ENCODE measurements at regions not wholly inside any gene's neighbourhood (a gene's known extent, or its start where the extent isn't known, plus 50 kb on each side); places are given as distances from the start of the nearest gene placed in this dataset.

DNA sequence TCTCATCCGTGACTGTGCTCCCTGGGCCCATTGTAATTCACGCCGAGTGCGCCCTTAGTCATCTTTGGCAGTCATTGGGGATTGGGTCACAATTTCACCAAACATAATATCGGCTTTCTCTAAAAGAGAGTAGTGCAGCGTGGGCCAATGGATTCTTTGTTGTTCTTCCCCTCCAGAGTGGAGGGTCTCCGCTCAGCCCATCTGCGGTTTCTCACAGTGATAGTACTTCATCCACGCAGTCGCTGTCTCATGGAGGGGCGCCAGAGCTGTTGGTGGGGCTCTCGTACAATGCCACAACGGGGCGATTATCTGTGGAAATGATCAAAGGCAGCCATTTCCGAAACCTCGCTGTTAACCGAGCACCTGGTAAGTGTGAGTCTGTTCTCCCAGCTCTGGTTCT lies 321.8 kb downstream of the SNAPC1 start:
- DNase-seq (ENCODE audit: low read depth in 2 of 2), result no peak

DNA sequence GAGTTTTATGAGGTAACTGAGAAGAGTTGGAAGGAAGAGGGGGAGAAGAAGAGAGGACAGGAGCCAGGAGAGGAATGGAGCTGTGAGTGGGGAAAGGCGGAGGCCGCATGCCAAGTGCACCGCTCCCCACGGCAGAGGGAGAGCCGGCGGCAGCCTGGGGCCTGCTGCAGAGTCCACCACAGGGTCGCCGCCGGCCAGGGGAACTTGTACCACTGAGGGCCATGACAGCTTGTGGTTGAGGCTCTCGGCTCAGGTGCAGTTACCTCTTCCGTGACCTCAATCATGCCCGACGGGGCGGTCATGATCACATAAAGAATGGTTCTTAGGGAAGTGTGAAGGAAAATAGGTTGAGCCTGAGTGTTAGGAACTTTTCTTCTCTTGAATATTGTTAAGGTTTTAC lies 325.0 kb downstream of the SNAPC1 start:
- DNase-seq (ENCODE audit: low read depth in 2 of 2), result no peak

DNA sequence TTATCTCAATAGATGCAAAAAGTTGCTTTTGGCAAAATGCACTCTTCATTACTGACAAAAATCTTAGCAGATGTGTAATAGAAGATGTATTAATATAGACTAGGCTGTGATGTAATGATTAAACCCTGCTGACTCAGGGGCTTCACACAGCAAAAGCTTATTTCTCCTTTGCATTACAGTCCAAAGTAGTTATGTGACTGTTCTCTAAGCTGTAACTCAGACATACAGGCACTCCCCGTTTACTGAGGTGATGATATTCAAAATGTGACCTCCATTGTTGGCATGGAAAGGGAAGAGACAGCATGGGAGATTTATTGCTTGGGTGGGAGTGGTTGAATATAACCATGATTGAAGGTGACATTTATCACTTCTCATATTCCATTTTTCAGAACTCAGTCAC lies 331.5 kb downstream of the SNAPC1 start:
- DNase-seq (ENCODE audit: low read depth in 2 of 2), result no peak

DNA sequence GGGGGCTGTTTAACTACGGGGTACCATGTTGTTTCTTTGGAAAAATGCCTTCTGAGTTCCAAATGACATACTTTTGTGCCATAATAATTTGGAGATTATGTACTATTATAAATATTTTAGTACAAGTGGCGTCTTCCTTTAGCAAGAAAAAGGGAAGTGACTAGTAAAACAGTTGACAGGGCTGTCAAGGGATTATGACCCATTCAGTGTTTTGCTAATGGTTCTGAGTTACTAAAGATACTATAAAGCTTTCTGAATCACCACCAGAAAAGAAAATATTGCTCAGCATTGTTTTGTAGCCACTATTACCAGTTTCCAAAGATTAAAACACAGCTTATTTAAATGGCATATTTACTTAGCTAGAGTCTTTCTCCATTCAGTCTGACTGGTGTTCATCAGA lies 334.9 kb downstream of the SNAPC1 start:
- DNase-seq (ENCODE audit: low read depth in 2 of 2), result no peak

DNA sequence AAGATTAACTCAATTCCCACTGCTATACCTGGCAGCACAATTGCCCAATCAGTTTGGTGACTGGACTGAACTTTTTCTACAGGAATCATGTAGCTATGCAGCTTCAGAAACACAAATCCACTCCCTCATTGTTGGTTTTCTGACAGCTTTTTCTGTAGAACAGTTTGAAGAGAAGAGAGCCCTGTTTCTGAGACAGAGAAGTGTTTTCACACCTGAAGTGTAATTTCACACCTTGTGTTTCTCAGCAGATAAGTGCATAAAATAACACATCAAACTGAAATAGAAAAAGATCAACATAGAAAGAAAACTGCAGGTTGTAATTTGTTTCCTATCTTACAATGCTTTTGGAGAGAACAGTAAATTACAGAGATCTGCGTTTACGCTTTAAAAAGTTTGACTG lies 335.6 kb downstream of the SNAPC1 start:
- DNase-seq (ENCODE audit: low read depth in 2 of 2), result no peak

DNA sequence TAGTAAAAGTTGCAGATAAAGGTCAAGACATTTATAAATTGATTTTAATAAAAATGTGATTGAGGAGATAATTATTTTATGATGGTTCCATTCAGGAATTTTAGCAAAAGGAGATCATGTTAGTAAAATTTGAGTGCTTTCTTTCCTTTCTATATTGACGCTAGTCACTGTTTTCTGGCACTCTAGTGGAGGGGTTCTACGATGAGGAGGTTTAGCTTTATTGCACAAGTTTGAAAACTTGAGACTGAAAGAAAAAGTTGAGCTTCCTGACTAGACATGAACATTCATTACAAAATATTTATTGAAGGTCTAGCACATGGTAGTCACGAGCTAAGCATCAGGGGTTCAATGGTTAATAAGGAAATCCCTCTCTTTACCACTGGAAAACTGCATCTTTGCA lies 336.1 kb downstream of the SNAPC1 start:
- no peak for DNase-seq (ENCODE audit: low read depth in 2 of 2)

DNA sequence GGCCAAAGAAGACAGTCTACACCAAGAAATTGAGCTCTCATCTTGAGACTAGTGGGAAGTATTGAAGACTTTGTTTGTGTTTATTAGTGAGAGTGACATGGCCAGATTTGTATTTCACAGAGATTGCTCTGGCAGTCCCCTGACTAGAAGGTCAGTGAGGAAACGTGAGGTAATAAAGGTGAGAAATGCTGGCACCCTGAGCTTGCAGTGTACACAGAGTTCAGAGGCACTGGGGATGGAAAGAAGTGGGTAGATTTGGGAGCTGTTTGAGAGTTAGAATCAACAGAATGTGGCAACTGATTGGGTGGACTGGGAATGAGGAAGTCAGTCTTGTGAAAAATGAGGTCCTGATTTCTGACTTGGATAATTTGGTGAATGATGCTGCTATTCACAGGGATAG lies 336.9 kb downstream of the SNAPC1 start:
- DNase-seq (ENCODE audit: low read depth in 2 of 2), result no peak

DNA sequence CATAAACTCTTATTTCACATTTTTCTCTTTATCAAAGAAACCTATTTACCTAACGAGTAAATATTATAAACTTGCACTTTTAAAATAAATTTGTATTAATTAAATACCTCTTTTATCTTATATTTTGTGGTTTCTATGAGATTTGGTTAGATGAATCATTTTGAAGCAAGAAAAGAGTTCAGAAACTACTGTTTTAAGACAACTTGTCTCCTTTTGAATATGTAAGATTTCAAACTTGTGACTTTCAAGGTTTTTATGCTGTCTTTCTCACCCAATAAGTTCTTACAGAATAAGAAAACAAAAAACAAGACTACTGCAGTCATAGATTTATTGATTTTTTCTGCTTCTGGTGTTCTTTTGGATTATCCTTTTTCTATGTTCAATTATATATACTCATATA lies 339.0 kb downstream of the SNAPC1 start:
- DNase-seq (ENCODE audit: low read depth in 2 of 2), result no peak

DNA sequence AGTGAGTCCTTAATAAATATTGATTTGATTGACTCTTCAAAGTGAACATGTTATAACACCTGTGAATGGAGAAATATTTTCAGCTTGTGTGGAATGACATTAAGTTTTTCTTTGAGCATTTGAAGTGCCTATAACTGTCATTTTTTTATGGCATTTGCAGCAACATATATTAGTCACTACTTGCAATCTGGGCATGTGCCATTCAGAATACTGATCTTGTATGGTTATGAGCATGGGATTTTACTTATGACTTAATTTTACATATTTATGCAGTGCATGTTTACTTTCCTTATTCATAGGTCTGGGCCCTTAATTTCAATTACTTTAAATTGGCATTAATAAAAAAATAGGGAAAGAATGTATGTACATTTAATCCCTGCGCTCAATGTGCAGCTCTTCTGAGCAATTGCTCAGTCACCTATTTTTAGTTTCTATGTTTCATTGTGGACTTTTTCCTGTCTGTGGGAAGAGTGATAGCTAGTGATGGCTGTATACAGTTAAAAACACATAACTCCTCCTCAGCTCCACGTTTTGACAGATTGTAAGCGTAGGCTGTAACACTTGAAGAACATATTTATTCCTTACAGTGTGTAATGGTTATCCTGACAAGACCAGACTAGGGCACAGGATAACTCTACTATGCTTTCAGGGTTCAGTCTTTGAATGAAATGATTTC lies 339.6 kb downstream of the SNAPC1 start:
- no peak for DNase-seq (ENCODE audit: low read depth in 2 of 2)

DNA sequence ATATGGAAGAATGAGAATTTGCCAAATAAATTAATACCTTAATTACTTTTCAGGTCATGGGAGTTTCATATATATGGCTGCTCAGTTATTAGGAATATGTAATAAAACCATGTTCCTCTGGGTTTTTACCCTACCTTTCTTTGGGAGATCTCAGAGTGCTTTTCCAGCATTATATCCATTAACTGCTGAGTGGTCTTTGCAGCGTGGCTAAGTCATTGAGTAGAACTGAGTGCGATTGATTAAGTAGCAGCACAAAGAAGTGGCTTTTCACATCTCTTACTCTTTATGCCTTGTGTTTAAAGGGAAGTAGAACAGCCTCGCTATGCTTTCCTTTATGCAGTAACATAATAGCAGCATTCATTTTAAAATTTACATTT lies 340.1 kb downstream of the SNAPC1 start:
- DNase-seq (ENCODE audit: low read depth in 2 of 2), result no peak

DNA sequence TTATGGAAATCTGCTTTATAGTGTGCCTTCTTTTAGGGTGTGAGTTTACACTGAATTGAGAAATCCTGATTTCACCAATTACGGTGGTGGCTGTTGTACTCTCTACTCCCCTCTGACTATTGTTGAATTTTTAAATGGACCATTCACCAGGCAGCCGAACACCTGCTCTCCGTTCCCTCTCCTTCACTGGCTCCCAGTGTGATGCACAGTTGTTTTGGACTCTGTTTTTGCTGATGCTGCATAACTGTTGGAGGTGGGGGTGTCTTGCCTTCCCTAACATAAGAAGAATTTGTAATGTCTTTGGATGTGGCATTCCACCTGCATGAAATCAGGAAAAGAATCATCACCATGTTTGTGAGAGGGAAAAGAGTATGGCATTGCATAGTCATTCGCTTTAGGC lies 341.2 kb downstream of the SNAPC1 start:
- DNase-seq (ENCODE audit: low read depth in 2 of 2), result no peak

DNA sequence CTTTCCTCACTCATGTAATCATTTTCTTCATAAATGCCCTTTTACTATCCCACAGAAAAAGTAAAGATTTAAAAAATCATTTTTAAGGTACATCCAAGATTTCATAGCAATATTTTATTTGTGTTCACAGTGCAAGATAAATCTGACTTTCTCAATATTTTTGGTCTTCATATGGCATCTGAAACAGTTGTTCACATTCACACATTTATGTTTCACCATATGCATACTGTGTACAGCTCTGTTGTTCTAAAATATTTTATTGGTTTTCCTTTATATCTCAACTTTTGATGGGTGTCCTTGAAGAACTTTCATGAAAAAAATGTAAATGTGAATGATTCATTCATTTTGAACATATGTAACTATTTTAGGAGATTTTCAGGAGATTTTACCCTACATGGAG lies 348.7 kb downstream of the SNAPC1 start:
- no peak for DNase-seq (ENCODE audit: low read depth in 2 of 2)

DNA sequence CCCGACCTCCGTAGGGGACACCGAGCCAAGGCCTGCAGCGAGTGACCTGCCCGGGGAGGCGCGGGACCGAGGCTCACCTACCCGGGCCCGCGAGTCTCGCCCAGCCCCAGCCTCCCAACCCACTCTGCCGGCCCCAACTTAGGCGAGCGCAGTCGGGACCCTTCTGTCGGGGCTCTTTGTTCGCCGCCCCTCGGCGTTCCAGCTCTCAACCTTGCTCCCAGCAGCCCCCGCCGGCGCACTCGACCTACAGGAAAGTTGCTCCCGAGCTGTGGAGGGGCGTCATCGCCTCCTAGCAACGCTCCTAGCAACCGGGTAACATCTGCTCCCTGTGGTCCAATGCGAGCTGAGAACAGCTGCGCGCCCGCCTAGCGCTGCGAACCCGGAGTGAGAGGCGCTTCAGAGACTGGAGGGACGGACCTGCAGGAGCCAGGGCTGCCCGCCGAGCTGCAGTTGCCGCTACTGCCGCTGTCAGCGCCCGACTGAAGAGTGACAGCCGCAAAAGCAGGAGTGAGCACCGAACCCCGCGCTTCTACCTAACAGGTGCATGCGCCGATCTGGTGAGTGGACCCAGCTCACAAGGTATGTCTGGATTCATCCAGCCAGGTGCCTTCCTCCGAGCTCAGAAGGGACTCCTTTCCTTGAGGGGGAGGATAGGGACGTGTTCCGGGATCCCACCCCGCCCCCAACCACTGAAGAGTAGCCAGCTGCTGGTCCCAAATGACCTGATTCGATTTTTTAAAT lies 355.0 kb downstream of the SNAPC1 start:
- DNase-seq (ENCODE audit: low read depth in 2 of 2), result peak; percentile 5 to 27

DNA sequence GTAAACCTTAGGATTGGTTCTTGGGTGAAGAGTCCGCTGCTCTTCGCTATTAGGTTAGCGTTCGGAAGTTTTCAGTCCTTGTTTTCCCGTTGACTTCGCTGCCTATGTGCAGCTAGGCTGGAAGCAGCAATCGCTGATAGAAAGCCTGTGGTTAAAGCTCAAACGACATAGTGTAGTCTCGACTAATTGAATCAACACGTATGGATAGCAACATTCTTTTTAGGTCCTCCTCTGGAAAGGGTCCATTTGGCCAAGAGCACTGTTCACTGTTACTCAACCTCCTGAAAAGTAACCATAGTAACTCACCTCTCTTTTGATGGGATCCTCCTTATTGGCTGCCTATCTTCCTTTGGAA lies 355.5 kb downstream of the SNAPC1 start:
- no peak for DNase-seq (ENCODE audit: low read depth in 2 of 2)

DNA sequence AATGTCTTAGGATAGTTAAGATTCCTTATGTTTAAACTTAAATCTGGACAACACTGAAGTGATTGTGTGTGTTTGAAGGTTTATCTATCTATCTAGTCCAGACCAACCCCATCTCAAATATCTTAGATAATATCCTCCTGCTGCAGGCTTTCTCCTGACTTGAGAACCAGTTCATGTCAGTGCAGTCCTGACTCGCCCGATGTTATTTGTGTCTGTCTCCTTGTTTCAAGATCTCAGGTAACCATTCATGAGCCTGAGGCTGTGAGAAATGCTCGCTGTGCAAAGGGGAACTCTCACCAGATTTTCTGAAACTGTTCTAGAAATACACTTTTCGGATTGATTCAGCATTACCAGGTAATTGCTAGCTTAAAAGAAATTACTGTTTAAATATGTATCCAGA lies 356.2 kb downstream of the SNAPC1 start:
- no peak for DNase-seq (ENCODE audit: low read depth in 2 of 2)

DNA sequence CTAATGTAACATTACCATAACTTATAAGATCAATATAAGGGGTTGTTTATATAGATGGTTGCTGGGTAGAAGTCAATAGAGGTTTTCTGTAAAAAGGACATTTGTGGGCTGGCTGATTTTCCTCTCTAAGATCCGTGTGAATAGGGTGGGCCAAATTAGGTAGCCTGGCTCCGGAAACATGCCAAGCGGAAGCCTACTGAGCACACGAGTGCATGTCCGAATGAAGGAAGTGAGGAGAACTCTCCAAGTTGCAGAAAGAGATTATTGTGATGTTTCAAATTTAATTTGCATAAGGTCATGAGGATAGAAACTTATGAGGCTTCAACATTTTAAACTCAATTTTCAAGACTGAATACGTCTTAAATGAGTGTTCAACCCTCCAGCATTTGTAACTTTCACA lies 356.7 kb downstream of the SNAPC1 start:
- DNase-seq (ENCODE audit: low read depth in 2 of 2), result no peak

DNA sequence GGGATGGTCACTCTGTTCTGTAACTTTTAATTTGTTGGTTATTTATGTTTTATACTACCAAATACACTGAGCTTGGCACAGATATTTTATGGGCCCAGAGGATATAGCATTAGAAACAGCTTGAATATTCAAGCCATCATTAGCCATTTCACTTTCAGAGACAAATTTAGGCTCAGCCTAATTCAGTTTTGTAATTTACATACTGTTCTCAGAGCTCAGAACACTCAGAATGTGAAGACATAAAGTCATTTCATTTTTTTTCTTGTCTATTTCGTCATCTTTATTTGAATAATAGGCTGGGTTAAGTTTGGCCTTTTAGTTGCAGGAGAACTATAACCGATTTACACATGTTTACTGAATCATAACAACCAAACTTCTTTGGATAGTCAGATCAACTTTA lies 361.7 kb downstream of the SNAPC1 start:
- no peak for DNase-seq (ENCODE audit: low read depth in 2 of 2)

DNA sequence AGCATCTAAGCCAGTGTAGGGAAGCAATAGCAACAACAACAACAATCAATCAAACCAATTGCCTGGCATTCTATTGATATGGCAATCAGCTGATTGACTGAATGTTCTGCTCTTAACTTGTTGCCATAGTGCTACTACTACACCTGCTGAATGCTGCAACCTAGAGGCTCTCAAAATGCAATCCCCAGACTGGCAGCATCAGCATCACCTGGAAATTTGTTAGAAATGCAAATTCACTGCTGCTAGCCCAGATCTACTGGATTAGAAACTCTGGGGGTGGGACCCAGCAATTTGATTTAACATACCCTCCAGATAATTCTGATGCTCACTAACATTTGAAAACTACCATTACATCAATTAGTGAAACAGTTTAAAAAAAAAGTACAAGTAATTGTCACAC lies 363.6 kb downstream of the SNAPC1 start:
- no peak for DNase-seq (ENCODE audit: low read depth in 2 of 2)

DNA sequence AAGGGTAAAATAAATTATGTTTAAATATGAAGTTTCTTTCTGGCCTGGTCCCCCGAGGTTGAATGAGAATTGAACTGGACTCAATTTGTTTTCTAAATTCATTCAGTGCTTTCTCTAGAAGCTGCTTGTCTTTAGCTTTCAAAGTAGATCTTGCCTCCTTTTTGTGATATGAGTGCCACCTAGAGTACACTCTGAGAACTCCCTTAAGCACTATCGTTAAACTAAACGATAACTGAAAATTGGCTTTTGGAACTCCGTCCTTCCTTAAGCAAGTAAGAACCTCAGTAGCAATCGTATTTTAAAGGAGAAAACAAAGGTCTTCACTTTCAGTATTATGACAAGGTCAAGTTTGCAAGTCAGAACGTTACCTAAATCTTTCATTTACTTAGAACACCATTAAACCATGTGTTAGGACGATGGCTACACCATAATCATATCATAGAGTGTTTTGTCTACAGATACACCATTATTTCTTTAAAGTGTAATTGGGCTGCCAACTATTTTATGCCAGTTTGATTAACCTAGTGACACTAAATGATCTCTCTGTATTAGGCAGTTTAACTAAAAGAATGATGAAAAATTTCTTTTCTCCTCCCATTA lies 364.8 kb downstream of the SNAPC1 start:
- no peak for DNase-seq (ENCODE audit: low read depth in 2 of 2)

DNA sequence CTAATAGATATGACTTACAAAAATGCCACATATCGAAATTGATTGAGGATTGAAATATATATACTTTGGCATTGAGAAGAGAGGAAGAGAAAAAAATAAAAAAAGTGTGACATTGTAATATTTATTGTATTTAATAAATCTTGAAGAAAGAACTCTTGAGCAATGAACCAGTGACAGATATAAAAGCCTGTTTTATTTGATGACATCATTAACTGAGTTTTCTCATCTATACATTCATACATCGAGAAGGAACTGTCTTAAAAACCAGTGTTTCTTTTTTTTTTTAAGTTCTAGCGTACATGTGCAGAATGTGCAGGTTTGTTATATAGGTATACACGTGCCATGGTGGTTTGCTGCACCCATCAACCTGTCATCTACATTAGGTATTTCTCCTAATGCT lies 368.2 kb downstream of the SNAPC1 start:
- DNase-seq (ENCODE audit: low read depth in 2 of 2), result no peak

DNA sequence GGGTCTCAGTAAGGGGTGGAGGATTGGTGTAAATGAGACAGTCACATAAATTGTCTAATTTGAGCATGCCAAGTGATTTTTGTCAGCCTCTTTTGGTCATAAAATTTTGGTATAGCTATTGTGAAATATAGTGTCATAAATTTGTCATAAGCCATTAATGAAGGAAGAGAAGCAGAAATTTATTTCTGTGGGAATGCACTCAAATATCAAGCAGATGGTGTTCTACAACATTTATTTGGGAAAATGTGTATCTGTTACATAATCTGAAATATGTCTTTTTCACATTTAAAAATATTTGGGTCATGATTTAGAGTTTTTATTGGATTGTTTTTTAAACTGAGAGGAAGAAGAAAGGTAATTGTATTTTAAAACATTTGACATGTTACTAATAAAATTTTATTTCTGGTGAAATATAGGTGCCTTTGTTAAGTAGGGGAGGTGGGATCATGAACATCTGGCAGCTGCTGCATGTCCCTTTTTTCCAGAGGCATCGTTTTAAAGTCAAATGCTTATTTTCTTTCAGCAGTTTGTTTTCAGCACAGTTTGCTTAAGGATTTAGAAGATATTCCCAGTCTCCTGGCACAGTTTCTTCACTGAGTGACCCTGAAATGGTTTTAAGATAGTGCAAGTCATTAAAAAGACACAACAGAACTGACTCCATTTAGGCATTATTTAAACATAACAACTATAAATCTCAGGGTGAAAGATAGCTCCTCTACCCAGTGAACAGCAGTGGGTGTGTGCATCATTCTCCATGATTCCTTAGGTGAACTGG lies 371.7 kb downstream of the SNAPC1 start:
- no peak for DNase-seq (ENCODE audit: low read depth in 2 of 2)

DNA sequence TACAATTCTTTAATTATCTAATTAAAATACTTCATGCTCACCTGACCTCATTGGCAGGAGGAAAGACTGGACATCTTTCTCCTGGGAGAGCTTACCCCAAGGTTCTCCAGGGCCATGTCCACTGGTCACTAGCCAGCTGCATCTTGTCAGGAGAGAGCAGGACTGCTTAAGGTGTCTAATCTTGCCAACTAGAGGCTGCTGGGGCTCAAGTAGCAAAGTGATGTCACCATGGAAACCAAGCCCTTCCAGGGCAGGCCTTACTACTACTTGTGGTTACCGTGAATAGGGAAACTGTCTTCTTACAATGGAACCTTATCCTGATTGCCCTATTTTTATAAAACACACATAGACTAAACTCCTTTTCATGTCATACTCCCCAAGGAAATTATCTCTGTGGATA lies 376.4 kb downstream of the SNAPC1 start:
- no peak for DNase-seq (ENCODE audit: low read depth in 2 of 2)

DNA sequence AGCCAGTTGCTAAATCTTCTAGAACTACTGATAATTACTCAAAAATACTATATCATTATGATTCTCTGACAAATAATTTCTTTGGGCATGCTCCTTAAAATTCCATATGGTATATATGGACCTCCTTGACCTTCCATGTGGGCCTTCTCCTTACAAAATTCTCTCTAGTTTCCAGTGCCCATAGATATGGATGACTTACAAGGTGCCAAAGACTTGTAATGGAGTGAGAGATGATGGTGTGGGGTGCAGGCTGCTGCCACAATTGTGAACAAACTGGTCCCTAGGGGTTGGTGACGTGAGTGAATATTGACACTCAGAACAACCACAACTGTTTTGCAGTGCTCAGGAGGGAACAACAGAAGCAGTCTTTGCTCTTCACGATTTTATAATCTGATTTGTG lies 378.9 kb downstream of the SNAPC1 start:
- DNase-seq (ENCODE audit: low read depth in 2 of 2), result no peak
